ENCODE measurements at regions not wholly inside any gene's neighbourhood (a gene's known extent, or its start where the extent isn't known, plus 50 kb on each side); places are given as distances from the start of the nearest gene placed in this dataset.

DNA sequence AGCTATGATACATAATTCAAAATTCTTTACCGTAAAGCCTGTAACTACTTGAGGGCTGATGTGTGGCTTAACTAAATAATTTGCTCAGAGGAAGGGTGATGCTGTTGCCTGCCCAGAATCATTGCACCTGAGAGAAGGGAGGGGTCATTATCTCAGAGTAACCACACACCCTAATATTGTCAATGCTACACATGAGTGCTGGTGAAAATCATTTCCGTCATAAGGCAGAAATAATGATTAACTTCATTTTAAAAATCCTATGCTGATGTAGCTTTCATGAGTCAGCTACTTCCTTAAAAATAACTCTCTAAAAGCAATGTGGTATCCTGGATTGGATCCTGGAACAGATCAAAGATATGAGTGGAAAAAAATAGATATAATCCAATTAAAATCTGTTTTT lies 146.4 kb upstream of the FAM83B start:
- H3K9me2 ChIP-seq (ENCODE audit: insufficient read depth), result no peaks in the 10 kb centered on the region; the same call in 1 of the 2 replicates
- H3K4me1 Mint-ChIP-seq, result peaks cover 6% of the 10 kb centered on the region; the same call in 2 of the 3 replicates
- H3K36me3 ChIP-seq (ENCODE audit: insufficient read depth), result no peaks in the 10 kb centered on the region
- no peaks in the 10 kb centered on the region for H3F3A ChIP-seq (replicated peaks; ENCODE audit: low read depth)
- no peaks in the 10 kb centered on the region for H3K27me3 Mint-ChIP-seq (ENCODE audit: insufficient read depth, low read depth, poor library complexity)
- H4K20me1 ChIP-seq (replicated peaks; ENCODE audit: insufficient read depth), result no peaks in the 10 kb centered on the region
- no peak overlapping the region for H3K4me3 ChIP-seq
- no peaks in the 10 kb centered on the region for H3K36me3 Mint-ChIP-seq (ENCODE audit: low read depth)
- H2AFZ ChIP-seq, result no peak overlapping the region
- no peak overlapping the region for H3K27ac Mint-ChIP-seq
- no peak overlapping the region for H3K4me3 Mint-ChIP-seq
- no peaks in the 10 kb centered on the region; the same call in 1 of the 2 replicates for H3K27me3 ChIP-seq (ENCODE audit: insufficient read depth)
- no peak overlapping the region for H3K27ac ChIP-seq (ENCODE audit: low read depth)
- H3K9me3 Mint-ChIP-seq, result no peaks in the 10 kb centered on the region
- H3K79me2 ChIP-seq (replicated peaks; ENCODE audit: insufficient read depth), result no peaks in the 10 kb centered on the region
- no peak for TF ChIP-seq POLR2AphosphoS5 (IDR thresholded peaks at IDR 0.05; ENCODE audit: low read depth)
- TF ChIP-seq, protein P1, sequence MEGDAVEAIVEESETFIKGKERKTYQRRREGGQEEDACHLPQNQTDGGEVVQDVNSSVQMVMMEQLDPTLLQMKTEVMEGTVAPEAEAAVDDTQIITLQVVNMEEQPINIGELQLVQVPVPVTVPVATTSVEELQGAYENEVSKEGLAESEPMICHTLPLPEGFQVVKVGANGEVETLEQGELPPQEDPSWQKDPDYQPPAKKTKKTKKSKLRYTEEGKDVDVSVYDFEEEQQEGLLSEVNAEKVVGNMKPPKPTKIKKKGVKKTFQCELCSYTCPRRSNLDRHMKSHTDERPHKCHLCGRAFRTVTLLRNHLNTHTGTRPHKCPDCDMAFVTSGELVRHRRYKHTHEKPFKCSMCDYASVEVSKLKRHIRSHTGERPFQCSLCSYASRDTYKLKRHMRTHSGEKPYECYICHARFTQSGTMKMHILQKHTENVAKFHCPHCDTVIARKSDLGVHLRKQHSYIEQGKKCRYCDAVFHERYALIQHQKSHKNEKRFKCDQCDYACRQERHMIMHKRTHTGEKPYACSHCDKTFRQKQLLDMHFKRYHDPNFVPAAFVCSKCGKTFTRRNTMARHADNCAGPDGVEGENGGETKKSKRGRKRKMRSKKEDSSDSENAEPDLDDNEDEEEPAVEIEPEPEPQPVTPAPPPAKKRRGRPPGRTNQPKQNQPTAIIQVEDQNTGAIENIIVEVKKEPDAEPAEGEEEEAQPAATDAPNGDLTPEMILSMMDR (conservative IDR thresholded peaks at IDR 0.05; ENCODE audit: low read depth in 2 of 2), result no peak
- TF ChIP-seq EZH2 (IDR thresholded peaks at IDR 0.05; ENCODE audit: low read depth, unreplicated experiment), result no peak
- no peak for TF ChIP-seq JUNB (IDR thresholded peaks at IDR 0.05; ENCODE audit: unreplicated experiment)
- no peak for TF ChIP-seq STAT1 (IDR thresholded peaks at IDR 0.05; ENCODE audit: unreplicated experiment)
- TF ChIP-seq, protein P2, sequence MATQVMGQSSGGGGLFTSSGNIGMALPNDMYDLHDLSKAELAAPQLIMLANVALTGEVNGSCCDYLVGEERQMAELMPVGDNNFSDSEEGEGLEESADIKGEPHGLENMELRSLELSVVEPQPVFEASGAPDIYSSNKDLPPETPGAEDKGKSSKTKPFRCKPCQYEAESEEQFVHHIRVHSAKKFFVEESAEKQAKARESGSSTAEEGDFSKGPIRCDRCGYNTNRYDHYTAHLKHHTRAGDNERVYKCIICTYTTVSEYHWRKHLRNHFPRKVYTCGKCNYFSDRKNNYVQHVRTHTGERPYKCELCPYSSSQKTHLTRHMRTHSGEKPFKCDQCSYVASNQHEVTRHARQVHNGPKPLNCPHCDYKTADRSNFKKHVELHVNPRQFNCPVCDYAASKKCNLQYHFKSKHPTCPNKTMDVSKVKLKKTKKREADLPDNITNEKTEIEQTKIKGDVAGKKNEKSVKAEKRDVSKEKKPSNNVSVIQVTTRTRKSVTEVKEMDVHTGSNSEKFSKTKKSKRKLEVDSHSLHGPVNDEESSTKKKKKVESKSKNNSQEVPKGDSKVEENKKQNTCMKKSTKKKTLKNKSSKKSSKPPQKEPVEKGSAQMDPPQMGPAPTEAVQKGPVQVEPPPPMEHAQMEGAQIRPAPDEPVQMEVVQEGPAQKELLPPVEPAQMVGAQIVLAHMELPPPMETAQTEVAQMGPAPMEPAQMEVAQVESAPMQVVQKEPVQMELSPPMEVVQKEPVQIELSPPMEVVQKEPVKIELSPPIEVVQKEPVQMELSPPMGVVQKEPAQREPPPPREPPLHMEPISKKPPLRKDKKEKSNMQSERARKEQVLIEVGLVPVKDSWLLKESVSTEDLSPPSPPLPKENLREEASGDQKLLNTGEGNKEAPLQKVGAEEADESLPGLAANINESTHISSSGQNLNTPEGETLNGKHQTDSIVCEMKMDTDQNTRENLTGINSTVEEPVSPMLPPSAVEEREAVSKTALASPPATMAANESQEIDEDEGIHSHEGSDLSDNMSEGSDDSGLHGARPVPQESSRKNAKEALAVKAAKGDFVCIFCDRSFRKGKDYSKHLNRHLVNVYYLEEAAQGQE (IDR thresholded peaks at IDR 0.05; ENCODE audit: unreplicated experiment), result no peak
- TF ChIP-seq ZNF331 (CRISPR knock-in tag; IDR thresholded peaks at IDR 0.05; ENCODE audit: low read depth), result no peak
- TF ChIP-seq CREB1 (CRISPR knock-in tag; IDR thresholded peaks at IDR 0.05; ENCODE audit: low read depth), result no peak
- TF ChIP-seq, protein P3, sequence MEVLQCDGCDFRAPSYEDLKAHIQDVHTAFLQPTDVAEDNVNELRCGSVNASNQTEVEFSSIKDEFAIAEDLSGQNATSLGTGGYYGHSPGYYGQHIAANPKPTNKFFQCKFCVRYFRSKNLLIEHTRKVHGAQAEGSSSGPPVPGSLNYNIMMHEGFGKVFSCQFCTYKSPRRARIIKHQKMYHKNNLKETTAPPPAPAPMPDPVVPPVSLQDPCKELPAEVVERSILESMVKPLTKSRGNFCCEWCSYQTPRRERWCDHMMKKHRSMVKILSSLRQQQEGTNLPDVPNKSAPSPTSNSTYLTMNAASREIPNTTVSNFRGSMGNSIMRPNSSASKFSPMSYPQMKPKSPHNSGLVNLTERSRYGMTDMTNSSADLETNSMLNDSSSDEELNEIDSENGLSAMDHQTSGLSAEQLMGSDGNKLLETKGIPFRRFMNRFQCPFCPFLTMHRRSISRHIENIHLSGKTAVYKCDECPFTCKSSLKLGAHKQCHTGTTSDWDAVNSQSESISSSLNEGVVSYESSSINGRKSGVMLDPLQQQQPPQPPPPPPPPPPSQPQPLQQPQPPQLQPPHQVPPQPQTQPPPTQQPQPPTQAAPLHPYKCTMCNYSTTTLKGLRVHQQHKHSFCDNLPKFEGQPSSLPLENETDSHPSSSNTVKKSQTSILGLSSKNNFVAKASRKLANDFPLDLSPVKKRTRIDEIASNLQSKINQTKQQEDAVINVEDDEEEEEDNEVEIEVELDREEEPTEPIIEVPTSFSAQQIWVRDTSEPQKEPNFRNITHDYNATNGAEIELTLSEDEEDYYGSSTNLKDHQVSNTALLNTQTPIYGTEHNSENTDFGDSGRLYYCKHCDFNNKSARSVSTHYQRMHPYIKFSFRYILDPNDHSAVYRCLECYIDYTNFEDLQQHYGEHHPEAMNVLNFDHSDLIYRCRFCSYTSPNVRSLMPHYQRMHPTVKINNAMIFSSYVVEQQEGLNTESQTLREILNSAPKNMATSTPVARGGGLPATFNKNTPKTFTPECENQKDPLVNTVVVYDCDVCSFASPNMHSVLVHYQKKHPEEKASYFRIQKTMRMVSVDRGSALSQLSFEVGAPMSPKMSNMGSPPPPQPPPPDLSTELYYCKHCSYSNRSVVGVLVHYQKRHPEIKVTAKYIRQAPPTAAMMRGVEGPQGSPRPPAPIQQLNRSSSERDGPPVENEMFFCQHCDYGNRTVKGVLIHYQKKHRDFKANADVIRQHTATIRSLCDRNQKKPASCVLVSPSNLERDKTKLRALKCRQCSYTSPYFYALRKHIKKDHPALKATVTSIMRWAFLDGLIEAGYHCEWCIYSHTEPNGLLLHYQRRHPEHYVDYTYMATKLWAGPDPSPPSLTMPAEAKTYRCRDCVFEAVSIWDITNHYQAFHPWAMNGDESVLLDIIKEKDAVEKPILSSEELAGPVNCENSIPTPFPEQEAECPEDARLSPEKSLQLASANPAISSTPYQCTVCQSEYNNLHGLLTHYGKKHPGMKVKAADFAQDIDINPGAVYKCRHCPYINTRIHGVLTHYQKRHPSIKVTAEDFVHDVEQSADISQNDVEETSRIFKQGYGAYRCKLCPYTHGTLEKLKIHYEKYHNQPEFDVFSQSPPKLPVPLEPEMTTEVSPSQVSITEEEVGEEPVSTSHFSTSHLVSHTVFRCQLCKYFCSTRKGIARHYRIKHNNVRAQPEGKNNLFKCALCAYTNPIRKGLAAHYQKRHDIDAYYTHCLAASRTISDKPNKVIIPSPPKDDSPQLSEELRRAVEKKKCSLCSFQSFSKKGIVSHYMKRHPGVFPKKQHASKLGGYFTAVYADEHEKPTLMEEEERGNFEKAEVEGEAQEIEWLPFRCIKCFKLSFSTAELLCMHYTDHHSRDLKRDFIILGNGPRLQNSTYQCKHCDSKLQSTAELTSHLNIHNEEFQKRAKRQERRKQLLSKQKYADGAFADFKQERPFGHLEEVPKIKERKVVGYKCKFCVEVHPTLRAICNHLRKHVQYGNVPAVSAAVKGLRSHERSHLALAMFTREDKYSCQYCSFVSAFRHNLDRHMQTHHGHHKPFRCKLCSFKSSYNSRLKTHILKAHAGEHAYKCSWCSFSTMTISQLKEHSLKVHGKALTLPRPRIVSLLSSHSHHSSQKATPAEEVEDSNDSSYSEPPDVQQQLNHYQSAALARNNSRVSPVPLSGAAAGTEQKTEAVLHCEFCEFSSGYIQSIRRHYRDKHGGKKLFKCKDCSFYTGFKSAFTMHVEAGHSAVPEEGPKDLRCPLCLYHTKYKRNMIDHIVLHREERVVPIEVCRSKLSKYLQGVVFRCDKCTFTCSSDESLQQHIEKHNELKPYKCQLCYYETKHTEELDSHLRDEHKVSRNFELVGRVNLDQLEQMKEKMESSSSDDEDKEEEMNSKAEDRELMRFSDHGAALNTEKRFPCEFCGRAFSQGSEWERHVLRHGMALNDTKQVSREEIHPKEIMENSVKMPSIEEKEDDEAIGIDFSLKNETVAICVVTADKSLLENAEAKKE (CRISPR knock-in tag; IDR thresholded peaks at IDR 0.05), result no peak
- TF ChIP-seq ZNF114 (CRISPR knock-in tag; IDR thresholded peaks at IDR 0.05), result no peak
- no peak for TF ChIP-seq NANOG (IDR thresholded peaks at IDR 0.05; ENCODE audit: borderline replicate concordance)
- no peak for TF ChIP-seq ETS1 (IDR thresholded peaks at IDR 0.05)
- TF ChIP-seq EZH2phosphoT487 (IDR thresholded peaks at IDR 0.05; ENCODE audit: unreplicated experiment), result no peak
- H3K4me2 ChIP-seq, result no peak overlapping the region
- ATAC-seq (no peak), DNase-seq (ENCODE audit: low spot score) (no peak)
- peaks cover 12% of the 10 kb centered on the region for H3K4me1 ChIP-seq (ENCODE audit: insufficient read depth)
